GM12892 (cell line): ENCODE measurements at regions not wholly inside any gene's neighbourhood (a gene's known extent, or its start where the extent isn't known, plus 50 kb on each side); places are given as distances from the start of the nearest gene placed in this dataset.

Experiments
- POLR2A ChIP-seq: IDR thresholded peaks from 2 replicates; pipeline ENCODE4 v1.6.1; 2011; ENCODE audit warnings: low read depth, low read length, control low read depth
- POLR2AphosphoS5 ChIP-seq: IDR thresholded peaks from 2 replicates; pipeline ENCODE4 v1.6.1; 2011; ENCODE audit warnings: low read depth, low read length, control low read depth

DNA sequence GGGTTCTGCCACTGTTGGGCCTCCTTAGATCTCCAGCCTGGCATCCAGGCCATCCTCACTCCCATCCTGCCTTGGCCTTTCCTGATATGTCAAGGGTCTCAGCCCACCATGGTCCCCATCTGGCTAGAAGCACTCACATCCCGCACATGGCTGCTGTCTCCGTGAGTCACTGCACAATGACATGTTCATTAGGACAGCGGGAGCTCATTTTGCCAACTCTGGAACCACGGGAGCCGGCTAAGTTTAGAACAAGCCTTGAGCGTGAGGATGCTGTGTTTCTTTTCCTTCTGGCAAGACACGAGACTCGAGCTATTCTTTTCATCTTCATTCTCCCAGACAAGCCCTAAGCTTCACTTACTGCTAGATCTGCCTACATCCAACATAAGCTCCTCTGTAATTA lies 65.7 kb upstream of the KSR1 start:
- no peak for TF ChIP-seq POLR2A
- no peak for TF ChIP-seq POLR2AphosphoS5
